ENCODE measurements at regions not wholly inside any gene's neighbourhood (a gene's known extent, or its start where the extent isn't known, plus 50 kb on each side); places are given as distances from the start of the nearest gene placed in this dataset.

DNA sequence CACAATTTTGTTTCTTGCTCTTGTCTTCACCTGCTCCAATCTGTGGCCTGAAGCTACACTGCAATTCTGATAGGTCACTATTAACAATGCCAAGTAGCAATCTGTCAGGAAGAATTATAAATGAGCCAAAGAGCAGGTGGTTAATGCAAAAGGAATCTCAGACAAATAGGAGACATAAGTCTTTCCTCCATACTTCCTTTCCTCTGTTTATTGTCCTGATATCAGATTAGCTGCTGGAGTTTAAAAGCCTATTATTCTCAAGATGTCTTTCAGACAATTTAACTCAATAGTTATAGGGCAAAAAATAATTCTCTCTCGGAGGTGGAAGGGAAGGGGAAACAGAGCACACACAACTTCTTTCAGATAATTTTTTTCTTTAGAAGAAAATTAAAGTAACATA, 491.6 kb downstream of the MFSD1 start:
- TF ChIP-seq, protein P1, sequence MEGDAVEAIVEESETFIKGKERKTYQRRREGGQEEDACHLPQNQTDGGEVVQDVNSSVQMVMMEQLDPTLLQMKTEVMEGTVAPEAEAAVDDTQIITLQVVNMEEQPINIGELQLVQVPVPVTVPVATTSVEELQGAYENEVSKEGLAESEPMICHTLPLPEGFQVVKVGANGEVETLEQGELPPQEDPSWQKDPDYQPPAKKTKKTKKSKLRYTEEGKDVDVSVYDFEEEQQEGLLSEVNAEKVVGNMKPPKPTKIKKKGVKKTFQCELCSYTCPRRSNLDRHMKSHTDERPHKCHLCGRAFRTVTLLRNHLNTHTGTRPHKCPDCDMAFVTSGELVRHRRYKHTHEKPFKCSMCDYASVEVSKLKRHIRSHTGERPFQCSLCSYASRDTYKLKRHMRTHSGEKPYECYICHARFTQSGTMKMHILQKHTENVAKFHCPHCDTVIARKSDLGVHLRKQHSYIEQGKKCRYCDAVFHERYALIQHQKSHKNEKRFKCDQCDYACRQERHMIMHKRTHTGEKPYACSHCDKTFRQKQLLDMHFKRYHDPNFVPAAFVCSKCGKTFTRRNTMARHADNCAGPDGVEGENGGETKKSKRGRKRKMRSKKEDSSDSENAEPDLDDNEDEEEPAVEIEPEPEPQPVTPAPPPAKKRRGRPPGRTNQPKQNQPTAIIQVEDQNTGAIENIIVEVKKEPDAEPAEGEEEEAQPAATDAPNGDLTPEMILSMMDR (IDR thresholded peaks at IDR 0.05), result no peak
- no peak for TF ChIP-seq POLR2A (IDR thresholded peaks at IDR 0.05)
